Muscle of arm (tissue), 1 donor: ENCODE measurements at regions not wholly inside any gene's neighbourhood (a gene's known extent, or its start where the extent isn't known, plus 50 kb on each side); places are given as distances from the start of the nearest gene placed in this dataset.
"Not testable (repeated sequence)": the region's sequence is repeated elsewhere in the genome, so short reads cannot be mapped to it uniquely, and the experiment has no call there.

Experiments used
- DNase-seq: peaks from one replicate; pipeline ENCODE4 v3.0.0-alpha.2; 2013

DNA sequence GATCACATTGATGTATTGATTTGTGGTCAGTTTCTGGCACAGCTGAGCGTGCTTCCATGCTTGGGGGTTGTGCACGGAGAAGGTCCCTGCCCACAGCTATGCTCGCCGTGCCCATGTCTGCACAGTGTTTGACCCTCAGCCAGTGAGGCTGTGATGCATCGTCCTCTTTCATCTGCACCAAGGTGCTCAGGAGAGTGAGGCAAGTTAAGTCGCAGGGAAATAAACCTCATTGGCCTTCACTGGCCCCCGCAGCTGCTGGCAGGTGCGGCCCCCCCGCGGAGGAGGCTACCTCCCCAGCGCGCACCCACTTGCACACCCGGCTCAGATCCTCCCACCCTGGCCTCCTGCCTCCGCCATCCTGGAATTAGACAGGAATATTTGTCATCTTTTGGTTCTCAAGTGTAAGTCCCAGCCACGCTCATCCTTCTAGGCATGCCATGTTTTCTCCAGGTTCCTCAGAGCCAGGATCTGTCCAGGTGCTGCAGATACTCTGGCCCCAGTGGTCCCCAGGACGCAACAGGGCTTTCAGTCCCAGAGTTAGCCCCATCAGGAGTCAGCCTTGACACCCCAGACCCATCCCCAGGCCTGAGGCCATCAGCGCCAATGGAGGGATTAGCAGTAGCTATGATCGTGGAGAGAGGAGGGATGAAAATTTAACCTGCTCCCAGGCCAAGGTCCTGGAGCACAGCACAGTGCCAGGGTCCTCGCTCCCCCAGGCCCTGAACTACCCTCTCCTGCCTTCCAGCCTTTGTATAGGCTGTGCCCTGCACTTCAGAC, 93.7 kb downstream of the OAT start:
- DNase-seq = no peak

- no peak for DNase-seq
These were observed 94.3 kb downstream of the OAT start for GRCh38 chr10:124324451-124324850.

DNA sequence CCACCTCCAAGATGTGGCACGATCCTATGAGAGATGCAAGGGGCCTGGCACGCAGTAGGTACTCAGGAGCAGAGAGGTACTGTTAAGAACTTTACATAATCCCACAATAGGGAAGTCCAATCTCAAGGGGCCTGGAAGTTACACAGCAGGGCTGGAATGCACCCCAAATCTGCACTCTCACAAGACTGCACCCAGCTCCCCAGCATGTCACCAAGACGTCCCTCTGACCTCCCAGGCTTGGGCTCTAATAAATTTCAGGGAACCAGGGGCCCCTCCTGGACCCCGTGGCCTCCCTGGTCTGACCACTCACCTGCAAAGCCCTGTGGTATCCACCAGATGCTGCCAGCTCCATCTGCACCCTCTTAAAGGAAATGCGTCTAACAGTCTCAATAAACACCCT, 94.9 kb downstream of the OAT start:
- no peak for DNase-seq

DNA sequence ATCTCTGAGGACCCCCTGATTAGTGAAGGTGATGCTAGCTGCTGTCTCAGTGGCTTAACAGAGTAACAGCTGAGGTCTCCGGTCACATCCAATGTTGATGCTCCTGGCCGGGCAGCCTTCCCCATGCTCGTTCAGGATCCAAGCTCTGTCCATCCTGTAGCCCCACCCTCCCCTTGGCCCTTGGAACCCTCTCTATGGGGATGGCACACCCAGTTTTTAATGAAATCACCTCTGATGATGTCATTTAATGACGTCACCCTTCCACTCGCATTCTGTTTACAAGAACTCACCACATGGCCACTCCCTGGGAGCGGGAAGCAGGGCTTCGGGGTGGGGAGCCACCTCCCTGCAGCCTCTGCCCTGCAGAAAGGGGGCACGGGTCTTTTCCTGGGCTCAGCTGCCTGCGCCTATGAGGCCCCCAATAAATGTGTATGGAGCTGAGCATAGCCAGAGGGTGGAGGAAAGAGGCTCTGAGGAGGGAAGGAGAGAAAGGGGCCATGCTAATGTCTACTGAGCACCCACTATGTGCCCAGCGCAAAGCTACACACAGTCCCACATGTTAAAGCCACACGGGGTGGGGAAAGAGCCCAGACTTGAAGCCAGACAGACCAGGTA, 95.5 kb downstream of the OAT start:
- peak; percentile 15 for DNase-seq

DNA sequence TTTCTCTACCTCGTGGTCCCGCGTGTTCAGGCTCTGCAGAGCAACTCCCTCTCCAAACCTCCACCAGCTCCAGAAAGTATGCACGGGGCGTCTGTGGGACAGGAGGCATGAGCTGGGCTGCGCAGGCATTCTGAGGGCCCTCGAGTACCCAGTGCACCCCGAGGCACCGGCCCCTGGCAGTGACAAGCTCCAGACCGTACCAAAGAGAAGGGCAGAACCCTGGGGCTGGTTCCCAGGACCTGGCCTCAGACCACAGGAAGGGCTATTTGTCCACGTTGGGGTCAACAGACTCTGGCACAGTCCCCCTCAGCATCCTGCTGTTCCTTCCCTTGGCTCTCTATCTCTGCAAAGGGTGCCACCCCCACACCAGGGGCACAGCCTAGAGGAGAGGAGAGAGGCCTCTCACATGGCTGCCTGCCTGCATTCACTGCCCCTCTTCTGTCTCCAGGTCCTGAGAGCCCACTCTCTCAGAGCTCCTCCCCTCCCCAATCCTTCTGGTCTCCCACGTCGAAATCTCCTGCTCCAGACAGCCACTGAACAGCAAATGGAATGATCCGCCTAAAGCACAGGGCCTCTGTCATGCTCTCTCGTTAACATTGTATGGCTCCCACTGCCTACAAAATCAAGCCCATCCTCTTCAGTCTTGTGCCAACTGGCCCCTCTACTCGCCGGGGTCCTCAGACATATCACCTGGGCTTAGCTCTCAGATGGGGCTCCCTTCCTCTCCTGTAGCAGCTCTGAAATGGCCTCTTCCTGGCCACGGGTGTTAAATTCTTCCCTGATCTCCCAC, 96.3 kb downstream of the OAT start:
- DNase-seq = no peak

DNA sequence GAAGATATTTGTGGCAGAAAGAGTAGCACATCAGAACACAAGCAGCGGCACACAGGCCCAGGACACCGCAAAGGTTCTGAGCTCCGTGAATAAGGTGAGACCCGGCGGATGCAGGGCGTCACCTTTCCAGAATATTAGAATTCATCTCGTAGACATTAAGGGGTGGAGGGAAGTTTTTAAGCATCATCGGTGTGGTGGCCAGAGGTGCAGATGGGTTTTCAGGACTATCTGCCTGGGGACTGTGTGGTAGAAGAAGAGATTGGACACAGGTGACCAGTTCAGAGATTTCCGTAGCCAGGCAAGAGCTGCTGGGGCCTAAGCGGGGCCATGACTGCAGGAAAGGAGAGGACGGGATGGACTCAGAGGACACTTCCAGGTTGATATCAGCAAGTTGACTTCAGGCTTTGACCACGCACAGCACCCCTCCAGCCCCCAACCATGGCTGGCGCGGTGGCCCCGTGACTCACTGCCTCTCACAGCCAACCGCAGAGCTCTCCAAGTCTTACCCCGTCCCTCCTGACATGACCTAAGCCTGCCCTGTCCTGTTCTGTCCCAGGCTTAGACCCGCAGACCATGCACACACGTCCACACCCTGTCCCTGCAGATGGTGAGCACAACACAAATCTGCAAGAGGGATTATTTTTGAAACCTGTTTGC, 97.2 kb downstream of the OAT start:
- DNase-seq = no peak

- DNase-seq = no peak
These were observed 97.8 kb downstream of the OAT start for GRCh38 chr10:124320778-124321432.

GRCh38 chr10:124319926-124320391, 98.8 kb downstream of the OAT start:
- DNase-seq = no peak

DNA sequence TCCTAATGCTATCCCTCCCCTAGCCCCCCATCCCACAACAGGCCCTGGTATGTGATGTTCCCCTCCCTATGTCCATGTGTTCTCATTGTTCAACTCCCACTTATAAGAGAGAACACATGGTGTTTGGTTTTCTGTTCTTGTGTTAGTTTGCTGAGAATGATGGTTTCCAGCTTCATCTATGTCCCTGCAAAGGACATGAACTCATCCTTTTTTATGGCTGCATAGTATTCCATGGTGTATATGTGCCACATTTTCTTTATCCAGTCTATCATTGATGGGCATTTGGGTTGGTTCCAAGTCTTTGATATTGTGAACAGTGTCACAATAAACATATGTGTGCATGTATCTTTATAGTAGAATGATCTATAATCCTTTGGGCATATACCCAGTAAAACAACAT, 99.2 kb downstream of the OAT start:
- not testable (repeated sequence) for DNase-seq

GRCh38 chr10:124318811-124319210, 99.9 kb downstream of the OAT start:
- no peak for DNase-seq

- no peak for DNase-seq
These were observed 100.6 kb downstream of the OAT start for GRCh38 chr10:124318076-124318475.

DNA sequence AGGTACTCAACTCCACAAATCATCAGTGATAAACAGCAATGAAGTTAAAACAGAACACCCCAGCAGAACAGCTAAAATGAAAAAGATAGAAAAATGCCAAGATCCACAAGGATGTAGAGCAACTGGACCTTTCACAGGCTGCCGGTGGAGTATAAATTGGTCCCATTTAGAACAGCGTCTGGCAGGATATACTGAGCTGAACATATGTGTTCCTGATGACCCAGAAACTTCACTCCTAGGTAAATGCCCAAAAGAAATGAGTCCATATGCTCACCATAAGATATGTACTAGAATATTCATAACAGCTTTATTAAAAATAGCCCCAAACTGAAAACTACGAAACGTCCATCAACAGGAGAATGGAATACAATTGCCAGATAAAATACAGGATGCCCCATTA, 102.4 kb downstream of the OAT start:
- no peak for DNase-seq

DNA sequence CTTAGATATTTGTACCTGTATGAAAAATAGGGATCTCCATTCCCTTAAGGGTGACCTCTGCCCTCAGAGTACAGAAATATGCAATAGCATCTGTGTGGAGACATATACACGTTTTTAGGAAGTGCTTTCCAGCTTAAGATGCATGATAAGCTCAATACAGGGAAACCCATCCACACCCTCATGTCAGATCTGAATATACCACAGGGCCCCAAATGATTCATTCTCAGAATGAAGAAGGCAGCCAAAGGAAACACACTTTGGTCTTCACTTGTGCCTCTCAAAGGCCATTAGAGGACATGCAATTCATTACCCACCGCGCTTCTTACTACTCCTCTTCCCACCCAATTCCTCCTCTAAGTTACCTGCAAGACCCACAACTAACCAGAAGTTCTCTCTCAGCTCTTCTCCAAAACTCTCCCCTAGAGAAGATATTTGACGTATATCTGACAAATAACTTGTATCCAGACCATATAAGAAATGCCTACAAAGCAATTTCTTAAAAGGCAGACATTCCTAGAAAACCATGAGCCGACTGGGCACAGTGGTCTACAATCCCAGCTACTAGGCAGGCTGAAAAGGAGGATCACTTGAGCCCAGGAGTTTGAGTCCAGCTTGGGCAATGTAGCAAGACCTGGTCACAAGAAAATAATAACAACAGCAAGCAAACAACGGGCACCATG, 103.0 kb downstream of the OAT start:
- no peak for DNase-seq

DNA sequence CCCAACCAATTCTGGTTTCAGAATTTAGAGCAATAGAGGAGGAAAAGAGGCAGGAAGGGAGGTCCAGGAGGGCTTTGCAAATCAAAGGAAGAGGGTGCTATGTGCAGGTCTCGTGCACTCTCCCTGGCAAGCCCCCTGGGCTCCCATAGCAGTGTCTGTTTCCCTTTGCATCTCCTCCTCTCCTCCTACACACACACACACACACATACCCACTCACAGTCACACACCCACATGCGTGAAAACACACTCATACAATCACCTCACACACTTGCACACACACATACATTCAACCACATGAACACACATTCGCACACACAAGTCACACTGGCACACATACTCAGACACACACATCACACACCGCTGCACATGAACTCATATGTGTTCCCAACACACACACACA, 105.3 kb downstream of the OAT start:
- no peak for DNase-seq

DNA sequence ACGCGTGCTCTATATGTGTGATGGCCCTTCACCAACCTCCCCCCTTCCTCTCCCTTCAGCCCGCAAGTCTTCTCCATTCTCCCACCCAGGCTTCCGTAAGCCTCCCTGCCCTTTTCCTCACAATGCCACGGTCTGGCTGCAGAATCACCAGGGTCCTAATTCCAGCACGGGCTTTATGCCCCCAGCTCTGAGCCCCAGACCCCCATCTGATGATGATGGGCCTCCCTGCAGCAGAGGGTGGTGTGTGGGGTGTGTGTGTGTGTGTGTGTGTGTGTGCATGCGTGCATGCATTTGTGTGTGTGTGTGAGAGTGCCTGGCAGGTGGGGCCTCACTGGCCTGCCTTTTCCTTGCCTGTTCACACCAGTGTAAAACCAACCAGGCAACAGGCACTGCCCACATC, 109.9 kb downstream of the OAT start:
- no peak for DNase-seq

DNA sequence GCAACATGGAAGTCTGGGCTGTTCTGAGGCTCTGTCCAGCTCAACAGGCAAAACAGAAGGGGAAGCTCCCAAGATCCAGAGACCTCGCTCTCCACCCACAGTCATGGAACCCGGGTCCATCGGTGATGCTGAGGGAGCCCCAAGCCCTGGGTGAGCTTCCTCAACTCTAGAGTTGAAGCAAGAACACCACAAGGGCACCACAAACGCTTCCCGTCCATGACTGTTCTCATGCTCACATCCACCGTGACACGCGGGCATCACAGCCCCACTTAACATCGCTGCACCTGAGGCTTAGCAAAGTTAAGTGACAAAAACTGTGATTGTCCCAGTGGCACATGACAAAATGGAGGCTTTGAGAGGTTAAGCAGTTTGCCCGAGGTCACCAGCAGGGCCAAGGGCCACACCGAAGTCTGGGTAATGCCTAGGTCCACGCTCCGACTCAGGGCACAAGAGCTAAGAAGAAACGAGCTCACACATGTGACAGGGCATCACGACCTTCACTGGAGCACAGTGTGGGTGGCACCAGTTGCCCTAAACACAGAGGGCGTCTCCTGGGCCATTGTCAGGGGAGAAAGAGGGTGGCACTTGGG, 110.6 kb downstream of the OAT start:
- DNase-seq = no peak

- DNase-seq = no peak
These were observed 111.1 kb downstream of the OAT start for GRCh38 chr10:124307591-124307990.

DNA sequence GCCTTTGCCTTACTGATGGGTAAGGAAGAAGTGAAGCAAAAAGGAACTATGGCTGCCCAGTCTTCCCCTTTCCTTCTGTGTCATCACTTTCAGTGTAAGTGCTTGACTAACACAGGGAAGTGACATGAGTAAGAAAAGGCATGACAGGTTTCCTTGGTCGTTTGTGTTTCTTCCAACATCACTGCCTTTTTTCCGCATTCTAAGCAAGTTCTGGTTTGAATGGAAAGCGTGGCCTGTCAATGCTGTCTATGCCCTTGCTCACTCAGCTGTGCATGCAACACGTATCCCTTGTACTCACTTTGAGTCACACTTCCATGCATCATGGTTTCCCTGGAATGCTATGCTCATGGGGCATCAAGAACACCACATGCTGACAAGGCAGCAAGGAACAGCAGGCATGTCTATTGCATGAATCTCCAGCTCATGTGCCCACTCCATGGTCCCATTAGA, 111.8 kb downstream of the OAT start:
- no peak for DNase-seq

GRCh38 chr10:124306520-124306919, 112.2 kb downstream of the OAT start:
- no peak for DNase-seq

DNA sequence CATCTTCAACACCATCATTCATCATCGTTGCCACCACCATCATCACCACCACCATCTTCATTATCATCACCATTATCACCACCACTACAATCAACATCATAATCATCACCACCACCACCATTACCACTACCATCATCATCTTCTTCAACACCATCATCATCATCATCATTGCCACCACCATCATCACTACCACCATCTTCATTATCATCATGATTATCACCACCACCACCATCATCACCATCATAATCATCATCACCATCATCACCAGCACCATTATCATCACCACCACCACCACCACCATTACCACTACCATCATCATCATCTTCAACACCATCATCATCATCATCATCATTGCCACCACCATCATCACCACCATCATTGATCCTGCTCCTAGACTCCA, 112.7 kb downstream of the OAT start:
- DNase-seq = no peak

- DNase-seq = no peak
These were observed 113.6 kb downstream of the OAT start for GRCh38 chr10:124305131-124305530.
